ENCODE measurements at regions not wholly inside any gene's neighbourhood (a gene's known extent, or its start where the extent isn't known, plus 50 kb on each side); places are given as distances from the start of the nearest gene placed in this dataset.

DNA sequence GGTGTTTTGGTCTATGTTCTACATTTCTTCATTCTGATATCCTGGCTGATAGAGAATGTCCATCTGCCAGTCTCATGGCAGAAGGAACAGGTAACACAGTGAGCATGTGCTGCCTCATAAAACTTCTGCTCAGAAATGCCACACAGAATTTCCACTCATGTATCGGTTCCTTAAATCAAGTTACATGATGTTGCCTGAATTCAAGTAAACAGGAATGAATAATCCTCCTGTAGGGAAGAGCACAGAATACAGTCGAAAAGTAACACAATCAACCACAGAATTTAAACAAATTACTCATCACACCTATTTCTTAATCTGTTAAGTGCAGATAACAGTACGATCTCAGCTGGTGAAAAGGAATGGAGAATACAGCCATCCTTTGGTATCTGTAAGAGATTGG is 74.7 kb downstream of the FAM217A start:
- Histone ChIP-seq H3K36me3 (ENCODE audit: control insufficient read depth, insufficient read depth, low read length) (no peaks in the 10 kb centered on the region), H3K27me3 (ENCODE audit: control insufficient read depth, insufficient read depth, low read length) (no peaks in the 10 kb centered on the region), H3K9me3 (ENCODE audit: control insufficient read depth, insufficient read depth, low read length) (no peaks in the 10 kb centered on the region; the same call in 1 of the 2 replicates), H3K4me1 (ENCODE audit: control insufficient read depth, insufficient read depth, low read length) (no peaks in the 10 kb centered on the region), H3K4me3 (ENCODE audit: low read length) (no peak overlapping the region), H3K27ac (ENCODE audit: low read length) (no peak overlapping the region)
- DNase-seq (ENCODE audit: low read depth, low spot score) = no peak
- no CpG with 5 or more reads among the region's 3 CpGs for WGBS (ENCODE audit: insufficient coverage, insufficient read length)

DNA sequence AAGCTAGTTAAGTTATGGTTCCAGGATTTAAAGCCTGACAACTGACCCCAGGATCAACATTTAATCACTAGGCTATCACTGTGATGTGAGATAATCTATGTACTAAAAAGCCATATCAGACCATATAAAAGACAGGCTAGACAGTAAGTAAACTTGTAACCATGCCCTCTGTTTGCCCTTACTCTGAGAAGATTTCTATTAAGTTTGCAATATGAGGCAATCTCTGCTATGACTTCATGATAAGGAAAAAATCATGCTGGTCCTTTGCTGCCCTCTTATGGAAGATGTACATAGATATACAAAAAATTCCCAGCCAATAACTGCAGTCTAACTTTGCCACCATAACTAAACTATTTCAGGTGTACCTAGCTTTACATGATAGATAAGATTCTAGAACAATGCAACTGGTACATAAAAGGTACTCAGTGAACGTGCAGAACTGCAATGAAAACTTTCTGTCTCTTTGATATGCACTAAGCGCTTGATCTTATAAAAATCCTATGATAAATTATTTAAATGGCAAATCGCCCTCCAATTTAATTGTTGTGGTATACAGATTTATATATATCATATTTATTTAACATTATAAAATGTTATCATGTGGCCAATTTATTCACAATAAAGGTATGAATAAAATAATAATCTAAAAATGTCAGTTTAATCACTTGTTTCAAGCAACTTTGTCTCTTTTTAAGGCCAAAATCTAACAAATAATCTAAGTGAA is 70.5 kb downstream of the FAM217A start:
- no peaks in the 10 kb centered on the region for H3K27me3 ChIP-seq (ENCODE audit: control insufficient read depth, insufficient read depth, low read length)
- H3K27ac ChIP-seq (ENCODE audit: low read length) = no peak overlapping the region
- no peaks in the 10 kb centered on the region; the same call in 1 of the 2 replicates for H3K36me3 ChIP-seq (ENCODE audit: control insufficient read depth, insufficient read depth, low read length)
- no peaks in the 10 kb centered on the region for H3K4me1 ChIP-seq (ENCODE audit: control insufficient read depth, insufficient read depth, low read length)
- H3K4me3 ChIP-seq (ENCODE audit: low read length) = no peak overlapping the region
- no peaks in the 10 kb centered on the region; the same call in 1 of the 2 replicates for H3K9me3 ChIP-seq (ENCODE audit: control insufficient read depth, insufficient read depth, low read length)
- no CpG with 5 or more reads among the region's 3 CpGs for WGBS (ENCODE audit: insufficient coverage, insufficient read length)
- no peak for DNase-seq (ENCODE audit: low read depth, low spot score)

DNA sequence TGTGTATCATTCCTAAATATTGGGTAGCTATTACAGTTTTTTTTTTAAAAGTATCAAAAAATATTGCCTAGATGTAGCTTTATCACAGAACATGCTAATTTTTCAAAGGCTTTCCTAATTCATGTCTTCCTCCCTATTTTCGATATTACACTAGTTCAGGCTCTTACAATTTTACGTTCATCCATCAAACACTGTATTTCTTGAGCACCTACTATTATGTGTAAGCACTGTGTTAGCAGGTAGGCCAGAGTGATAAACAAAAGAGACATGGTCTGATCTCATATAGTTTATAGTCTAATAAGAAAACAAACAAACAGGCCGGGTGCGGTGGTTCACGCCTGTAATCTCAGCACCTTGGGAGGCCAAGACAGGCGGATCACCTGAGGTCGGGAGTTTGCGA is 69.5 kb downstream of the FAM217A start:
- H3K4me1 ChIP-seq (ENCODE audit: control insufficient read depth, insufficient read depth, low read length) = no peaks in the 10 kb centered on the region
- H3K4me3 ChIP-seq (ENCODE audit: low read length) = no peak overlapping the region
- no peak for DNase-seq (ENCODE audit: low read depth, low spot score)
- WGBS (ENCODE audit: insufficient coverage, insufficient read length) = no CpG with 5 or more reads among the region's 8 CpGs
- no peak overlapping the region for H3K27ac ChIP-seq (ENCODE audit: low read length)
- no peaks in the 10 kb centered on the region; the same call in 1 of the 2 replicates for H3K36me3 ChIP-seq (ENCODE audit: control insufficient read depth, insufficient read depth, low read length)
- H3K27me3 ChIP-seq (ENCODE audit: control insufficient read depth, insufficient read depth, low read length) = no peaks in the 10 kb centered on the region
- no peaks in the 10 kb centered on the region for H3K9me3 ChIP-seq (ENCODE audit: control insufficient read depth, insufficient read depth, low read length)

DNA sequence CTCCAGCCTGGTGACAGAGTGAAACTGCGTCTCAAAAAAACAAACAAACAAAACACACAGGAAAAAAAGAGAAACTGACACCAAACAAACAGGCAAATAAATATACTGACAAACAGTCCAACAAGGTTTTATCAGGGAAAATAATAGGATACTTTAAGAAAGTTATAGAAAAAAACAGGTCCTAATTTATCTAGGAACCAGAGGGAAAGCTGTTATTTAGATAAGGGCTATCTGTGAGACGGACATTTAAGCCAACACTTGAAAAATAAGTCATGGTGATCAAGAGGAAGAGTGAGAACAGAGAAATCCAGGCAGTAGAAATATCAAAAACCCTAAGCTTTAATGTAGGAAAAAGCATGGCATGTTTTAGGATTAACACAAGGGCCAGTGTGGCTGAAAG is 68.9 kb downstream of the FAM217A start:
- no peaks in the 10 kb centered on the region; the same call in 1 of the 2 replicates for H3K36me3 ChIP-seq (ENCODE audit: control insufficient read depth, insufficient read depth, low read length)
- H3K4me1 ChIP-seq (ENCODE audit: control insufficient read depth, insufficient read depth, low read length) = no peaks in the 10 kb centered on the region
- no peaks in the 10 kb centered on the region for H3K27me3 ChIP-seq (ENCODE audit: control insufficient read depth, insufficient read depth, low read length)
- no peak for DNase-seq (ENCODE audit: low read depth, low spot score)
- H3K4me3 ChIP-seq (ENCODE audit: low read length) = no peak overlapping the region
- H3K9me3 ChIP-seq (ENCODE audit: control insufficient read depth, insufficient read depth, low read length) = no peaks in the 10 kb centered on the region
- no CpG with 5 or more reads among the region's 2 CpGs for WGBS (ENCODE audit: insufficient coverage, insufficient read length)
- H3K27ac ChIP-seq (ENCODE audit: low read length) = no peak overlapping the region

DNA sequence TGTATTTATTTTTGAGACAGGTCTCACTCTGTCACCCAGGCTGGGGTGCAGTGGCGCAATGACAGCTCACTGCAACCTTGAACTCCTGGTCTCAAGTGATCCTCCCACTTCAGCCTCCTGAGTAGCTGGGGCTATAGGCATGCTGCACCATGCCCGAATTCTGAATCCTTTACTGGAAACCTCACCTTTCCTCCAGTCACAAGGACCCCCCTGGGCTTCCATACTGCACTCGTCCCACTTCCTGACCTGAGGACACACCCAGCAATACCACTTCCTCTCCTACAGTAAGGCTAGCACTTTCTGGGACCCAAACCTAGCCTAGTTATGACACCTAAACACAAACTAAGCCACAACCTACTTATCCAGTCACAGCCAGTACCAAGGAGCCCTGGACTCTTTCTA is 68.2 kb downstream of the FAM217A start:
- H3K4me1 ChIP-seq (ENCODE audit: control insufficient read depth, insufficient read depth, low read length) = no peaks in the 10 kb centered on the region
- H3K27me3 ChIP-seq (ENCODE audit: control insufficient read depth, insufficient read depth, low read length) = no peaks in the 10 kb centered on the region
- WGBS (ENCODE audit: insufficient coverage, insufficient read length) = no CpG with 5 or more reads among the region's 3 CpGs
- no peak overlapping the region for H3K27ac ChIP-seq (ENCODE audit: low read length)
- H3K9me3 ChIP-seq (ENCODE audit: control insufficient read depth, insufficient read depth, low read length) = no peaks in the 10 kb centered on the region
- no peak for DNase-seq (ENCODE audit: low read depth, low spot score)
- H3K4me3 ChIP-seq (ENCODE audit: low read length) = no peak overlapping the region
- no peaks in the 10 kb centered on the region; the same call in 1 of the 2 replicates for H3K36me3 ChIP-seq (ENCODE audit: control insufficient read depth, insufficient read depth, low read length)

DNA sequence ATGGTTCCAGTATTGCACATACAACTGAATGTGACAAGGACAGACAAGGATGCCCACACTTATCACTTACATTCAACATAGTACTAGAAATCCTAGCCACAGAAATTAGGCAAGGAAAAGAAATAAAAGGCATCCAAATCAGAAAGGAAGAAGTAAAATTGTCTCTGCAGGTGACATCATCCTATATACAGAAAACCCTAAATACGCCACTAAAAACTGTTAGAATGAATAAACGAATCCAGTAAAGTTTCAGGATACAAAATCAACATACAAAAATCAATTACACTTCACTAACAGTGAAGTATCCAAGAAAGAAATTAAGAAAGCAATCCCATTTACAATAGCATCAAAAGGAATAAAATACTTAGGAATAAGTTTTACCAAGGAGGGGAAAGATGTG is 66.1 kb downstream of the FAM217A start:
- H3K27ac ChIP-seq (ENCODE audit: low read length) = no peak overlapping the region
- no peak for DNase-seq (ENCODE audit: low read depth, low spot score)
- H3K4me3 ChIP-seq (ENCODE audit: low read length) = no peak overlapping the region
- WGBS (ENCODE audit: insufficient coverage, insufficient read length) = no CpG with 5 or more reads among the region's 2 CpGs
- H3K36me3 ChIP-seq (ENCODE audit: control insufficient read depth, insufficient read depth, low read length) = no peaks in the 10 kb centered on the region; the same call in 1 of the 2 replicates
- no peaks in the 10 kb centered on the region for H3K27me3 ChIP-seq (ENCODE audit: control insufficient read depth, insufficient read depth, low read length)
- no peaks in the 10 kb centered on the region for H3K4me1 ChIP-seq (ENCODE audit: control insufficient read depth, insufficient read depth, low read length)
- H3K9me3 ChIP-seq (ENCODE audit: control insufficient read depth, insufficient read depth, low read length) = no peaks in the 10 kb centered on the region

DNA sequence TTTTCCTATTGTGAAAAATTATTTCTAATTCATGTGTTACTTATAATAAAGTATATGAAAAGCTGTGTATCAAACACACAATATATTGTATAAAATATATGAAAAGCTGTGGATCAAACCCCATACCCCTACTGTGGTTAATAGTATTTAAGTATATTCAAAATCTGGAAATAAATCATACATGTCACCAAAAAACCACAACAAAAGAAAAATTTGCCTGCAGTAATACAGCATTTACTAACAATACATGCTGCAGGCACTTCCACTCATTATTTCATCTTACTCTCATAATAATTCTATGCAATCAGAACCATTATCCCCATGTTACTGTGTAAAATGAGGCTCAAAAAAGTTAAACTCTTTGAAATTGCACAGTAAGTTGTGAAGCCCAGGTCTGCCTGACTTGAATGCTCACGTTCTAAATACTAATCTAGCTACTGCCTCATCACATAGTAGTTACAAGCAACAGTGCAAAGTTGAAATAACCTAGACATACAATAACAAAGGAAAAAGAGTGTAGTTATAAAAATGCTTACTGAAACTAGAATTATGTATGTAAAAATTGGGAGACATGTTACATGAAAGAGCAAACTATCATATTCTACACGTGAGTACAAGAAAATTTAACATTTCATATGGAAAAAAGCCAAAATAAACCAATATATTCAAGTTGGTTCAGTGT is 61.7 kb downstream of the FAM217A start:
- no peaks in the 10 kb centered on the region for H3K27me3 ChIP-seq (ENCODE audit: control insufficient read depth, insufficient read depth, low read length)
- no peaks in the 10 kb centered on the region; the same call in 1 of the 2 replicates for H3K36me3 ChIP-seq (ENCODE audit: control insufficient read depth, insufficient read depth, low read length)
- peak overlapping the region; percentile 75; the same call in 1 of the 2 replicates for H3K4me3 ChIP-seq (ENCODE audit: low read length)
- WGBS (ENCODE audit: insufficient coverage, insufficient read length) = no CpG with 5 or more reads among the region's 2 CpGs
- no peak for DNase-seq (ENCODE audit: low read depth, low spot score)
- H3K9me3 ChIP-seq (ENCODE audit: control insufficient read depth, insufficient read depth, low read length) = no peaks in the 10 kb centered on the region
- H3K27ac ChIP-seq (ENCODE audit: low read length) = no peak overlapping the region
- no peaks in the 10 kb centered on the region for H3K4me1 ChIP-seq (ENCODE audit: control insufficient read depth, insufficient read depth, low read length)

DNA sequence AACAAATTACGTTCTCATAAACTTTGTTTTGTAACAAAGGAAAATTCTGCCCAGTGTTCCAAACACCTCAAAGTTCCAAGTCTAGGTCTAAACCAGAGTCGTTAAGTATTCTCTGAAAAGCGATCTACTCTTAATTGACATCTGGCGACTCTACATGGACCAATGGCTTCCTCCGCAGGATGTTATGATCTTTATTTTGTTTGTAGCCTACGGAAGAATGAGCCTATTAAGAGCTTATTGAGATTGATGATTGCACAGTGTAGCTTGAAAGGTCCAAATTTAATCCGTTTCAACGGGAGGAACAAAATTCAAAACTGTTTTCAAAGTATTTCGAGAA is 61.1 kb downstream of the FAM217A start:
- no peak for DNase-seq (ENCODE audit: low read depth, low spot score)
- no CpG with 5 or more reads among the region's 9 CpGs for WGBS (ENCODE audit: insufficient coverage, insufficient read length)
- H3K27ac ChIP-seq (ENCODE audit: low read length) = no peak overlapping the region
- no peaks in the 10 kb centered on the region for H3K36me3 ChIP-seq (ENCODE audit: control insufficient read depth, insufficient read depth, low read length)
- no peaks in the 10 kb centered on the region for H3K4me1 ChIP-seq (ENCODE audit: control insufficient read depth, insufficient read depth, low read length)
- no peaks in the 10 kb centered on the region for H3K27me3 ChIP-seq (ENCODE audit: control insufficient read depth, insufficient read depth, low read length)
- peak overlapping the region; percentile 75; the same call in 1 of the 2 replicates for H3K4me3 ChIP-seq (ENCODE audit: low read length)
- no peaks in the 10 kb centered on the region for H3K9me3 ChIP-seq (ENCODE audit: control insufficient read depth, insufficient read depth, low read length)

DNA sequence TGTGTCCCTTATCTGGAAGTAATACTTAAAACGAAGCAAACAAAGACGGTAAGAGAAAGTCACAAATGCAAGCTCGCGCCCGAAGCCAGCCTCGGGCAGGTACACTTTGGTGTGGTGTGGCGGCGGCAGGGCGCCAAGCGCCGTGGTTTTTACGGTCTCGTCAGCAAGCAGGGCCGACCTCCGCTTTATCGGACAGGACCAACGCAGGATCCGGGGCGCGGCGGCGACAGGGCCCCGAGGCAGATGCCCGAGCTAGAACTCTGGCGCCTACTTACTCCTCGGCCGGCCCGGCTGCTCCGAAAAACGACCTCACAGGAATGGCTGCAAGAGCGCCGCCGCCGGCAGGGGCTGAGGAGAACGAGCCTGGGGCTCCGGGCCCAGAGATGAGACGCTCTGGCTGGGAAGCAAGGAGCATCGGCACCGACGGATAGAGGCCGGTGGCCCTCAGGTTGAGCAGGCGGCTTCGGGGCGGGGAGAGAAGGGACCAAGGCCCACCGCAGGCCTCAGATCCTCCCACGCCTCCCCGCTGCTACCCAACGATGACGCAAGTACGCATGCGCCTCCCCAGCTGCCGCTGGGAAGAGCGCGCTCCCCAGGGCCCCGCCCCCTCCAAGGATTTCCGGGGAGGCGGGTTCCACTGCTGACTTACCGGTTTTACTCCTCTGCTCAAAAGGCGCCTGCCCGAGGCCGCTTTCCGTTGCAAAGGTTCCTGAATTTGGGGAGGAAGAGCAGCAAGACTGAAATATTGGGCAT is 60.6 kb downstream of the FAM217A start:
- Histone ChIP-seq H3K27me3 (ENCODE audit: control insufficient read depth, insufficient read depth, low read length) (no peaks in the 10 kb centered on the region), H3K27ac (ENCODE audit: low read length) (no peak overlapping the region), H3K36me3 (ENCODE audit: control insufficient read depth, insufficient read depth, low read length) (no peaks in the 10 kb centered on the region), H3K9me3 (ENCODE audit: control insufficient read depth, insufficient read depth, low read length) (no peaks in the 10 kb centered on the region), H3K4me1 (ENCODE audit: control insufficient read depth, insufficient read depth, low read length) (no peaks in the 10 kb centered on the region), H3K4me3 (ENCODE audit: low read length) (peak overlapping the region; percentile 75)
- peak; percentile 84 for DNase-seq (ENCODE audit: low read depth, low spot score)
- WGBS (ENCODE audit: insufficient coverage, insufficient read length) = no CpG with 5 or more reads among the region's 62 CpGs
